Caki2 (cell line): ENCODE measurements at regions not wholly inside any gene's neighbourhood (a gene's known extent, or its start where the extent isn't known, plus 50 kb on each side); places are given as distances from the start of the nearest gene placed in this dataset.

Experiments
- DNase-seq: peaks from one replicate; pipeline ENCODE4 v3.0.0-alpha.2; 2015; ENCODE audit warnings: low read depth
- in situ Hi-C: cut with HindIII; loops from 2 replicates; pipeline ENCODE4 v1.10.0; 2016; ENCODE audit warnings: low sequenced_read_pairs, low pct_unique_long_range_greater_than_20kb, mixed read lengths

GRCh38 chr6:91804981-91805380, 1218.1 kb upstream of the MAP3K7 start:
- in situ Hi-C loops: no loop called here
- no peak for DNase-seq

GRCh38 chr6:91802431-91802830, 1215.6 kb upstream of the MAP3K7 start:
- no peak for DNase-seq
- in situ Hi-C loops: no loop called here

GRCh38 chr6:91796603-91797002, 1209.7 kb upstream of the MAP3K7 start:
- DNase-seq: no peak
- in situ Hi-C loops: no loop called here

DNA sequence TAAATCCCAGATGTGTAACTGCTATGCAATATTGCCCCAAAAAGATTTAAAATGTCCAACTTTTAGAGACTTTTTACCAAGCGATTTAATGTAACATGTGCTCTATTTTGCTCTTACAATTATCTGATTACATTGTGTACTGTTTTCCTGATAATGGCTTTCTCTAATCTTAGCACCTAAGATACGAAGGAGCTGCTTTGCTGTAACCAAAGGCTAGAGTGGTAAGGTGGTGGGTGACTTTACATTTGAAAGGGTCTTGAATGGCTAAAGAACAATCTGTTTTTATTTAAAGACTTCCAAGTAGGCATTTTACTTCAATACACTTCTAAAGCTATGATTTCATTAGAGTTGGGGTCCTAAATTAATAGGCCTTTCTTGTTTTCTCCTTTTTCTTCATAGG, 1201.6 kb upstream of the MAP3K7 start:
- in situ Hi-C loops: no loop called here
- DNase-seq: no peak

DNA sequence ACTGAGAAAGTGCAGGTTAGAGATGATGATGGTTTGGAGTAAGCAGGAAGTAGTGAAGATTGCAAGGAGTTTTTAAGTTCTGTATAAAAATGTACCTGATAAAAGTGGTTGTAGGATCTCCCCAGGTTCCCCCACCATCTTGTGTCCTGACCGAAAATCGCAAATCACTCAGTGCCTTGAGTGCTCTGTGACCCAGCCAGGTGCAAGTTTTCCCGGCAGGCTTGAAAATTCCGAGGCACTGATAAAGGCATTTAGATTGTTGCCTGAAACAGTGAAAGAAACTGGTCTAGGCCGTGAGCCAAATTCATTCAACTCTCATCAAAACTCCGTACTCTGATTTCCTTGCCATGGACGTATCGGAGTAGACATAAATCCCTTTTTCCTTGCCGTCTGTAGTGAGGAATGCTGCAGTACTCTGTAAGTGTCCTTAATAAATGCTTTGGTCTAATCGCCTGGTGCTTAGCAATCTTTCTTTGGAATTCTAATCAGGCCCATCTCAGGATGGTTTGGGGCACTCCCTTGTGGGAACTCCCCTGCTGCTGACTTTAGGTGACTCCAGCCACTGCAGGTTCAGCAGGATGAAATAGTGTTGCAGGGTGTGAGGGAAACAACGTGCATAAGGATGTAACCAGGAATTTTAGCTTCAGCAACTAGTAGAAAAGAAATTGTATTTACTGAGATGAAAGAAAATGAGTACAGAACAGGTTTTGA, 1199.8 kb upstream of the MAP3K7 start:
- in situ Hi-C loops: no loop called here
- no peak for DNase-seq

GRCh38 chr6:91782802-91783201, 1195.9 kb upstream of the MAP3K7 start:
- DNase-seq: no peak
- in situ Hi-C loops: no loop called here

- DNase-seq: no peak
- in situ Hi-C loops: no loop called here
These were observed 1195.1 kb upstream of the MAP3K7 start for GRCh38 chr6:91781946-91782345.

DNA sequence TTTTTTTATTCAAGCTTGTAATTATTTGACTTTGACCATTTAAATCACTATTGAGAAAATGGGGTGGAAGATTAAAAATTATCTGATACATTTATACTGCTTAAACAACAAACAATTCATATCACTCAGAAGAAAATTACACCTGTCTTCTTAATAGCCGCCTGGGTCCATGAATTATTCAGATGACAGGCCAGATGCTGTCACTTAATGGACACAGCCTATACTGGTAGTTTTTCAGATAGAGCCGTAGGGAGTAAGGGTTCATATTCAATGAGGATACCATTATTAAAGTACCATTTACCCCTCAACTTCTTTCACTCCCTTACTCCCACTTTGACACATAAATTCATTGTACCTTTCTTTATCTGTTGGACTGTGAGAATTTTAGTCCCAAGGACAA, 1193.4 kb upstream of the MAP3K7 start:
- in situ Hi-C loops: no loop called here
- DNase-seq: no peak

GRCh38 chr6:91761621-91762020, 1174.7 kb upstream of the MAP3K7 start:
- DNase-seq: peak; percentile 2
- in situ Hi-C loops: no loop called here

DNA sequence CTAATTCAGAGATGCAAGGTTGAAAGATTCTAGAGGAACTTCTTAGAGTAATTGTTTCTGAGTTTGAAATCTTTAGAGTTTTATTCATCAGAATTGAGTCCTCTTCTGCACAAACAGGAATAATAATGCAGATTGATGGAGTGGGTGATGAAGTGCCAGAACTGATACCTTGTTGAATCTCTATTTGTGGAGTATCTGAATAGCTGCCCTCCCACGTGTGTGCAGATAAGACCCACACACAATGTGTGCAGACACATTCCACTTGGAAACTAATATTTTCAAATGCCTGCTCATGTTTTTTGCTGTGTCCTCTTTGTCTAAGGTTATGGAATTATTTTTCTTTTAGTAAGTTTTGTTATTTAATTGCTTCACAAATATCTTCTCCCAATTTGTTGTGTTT, 1167.8 kb upstream of the MAP3K7 start:
- in situ Hi-C loops: no loop called here
- DNase-seq: no peak

GRCh38 chr6:91751526-91751925, 1164.7 kb upstream of the MAP3K7 start:
- in situ Hi-C loops: no loop called here
- DNase-seq: no peak

GRCh38 chr6:91744566-91744965, 1157.7 kb upstream of the MAP3K7 start:
- no peak for DNase-seq
- in situ Hi-C loops: no loop called here

- no peak for DNase-seq
- in situ Hi-C loops: no loop called here
These were observed 1156.9 kb upstream of the MAP3K7 start for GRCh38 chr6:91743756-91744155.

DNA sequence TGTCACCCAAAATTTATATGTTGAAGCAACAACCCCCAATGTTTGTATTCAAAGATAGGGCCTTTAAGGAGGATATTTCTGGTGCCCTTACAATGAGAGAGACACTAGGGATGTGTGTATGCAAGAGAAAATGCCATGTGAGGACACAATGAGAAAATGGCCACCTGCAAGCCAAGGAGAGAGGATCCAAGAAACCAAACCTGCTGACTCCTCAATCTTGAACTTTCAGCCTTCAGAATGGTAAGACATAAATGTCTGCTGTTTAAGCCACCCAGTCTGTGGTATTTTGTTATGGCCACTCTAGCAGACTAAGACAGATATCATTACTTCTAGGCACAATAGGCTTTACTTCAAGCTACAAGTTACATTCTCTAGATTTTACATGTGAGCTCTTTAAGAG, 1145.1 kb upstream of the MAP3K7 start:
- DNase-seq: no peak
- in situ Hi-C loops: no loop called here

DNA sequence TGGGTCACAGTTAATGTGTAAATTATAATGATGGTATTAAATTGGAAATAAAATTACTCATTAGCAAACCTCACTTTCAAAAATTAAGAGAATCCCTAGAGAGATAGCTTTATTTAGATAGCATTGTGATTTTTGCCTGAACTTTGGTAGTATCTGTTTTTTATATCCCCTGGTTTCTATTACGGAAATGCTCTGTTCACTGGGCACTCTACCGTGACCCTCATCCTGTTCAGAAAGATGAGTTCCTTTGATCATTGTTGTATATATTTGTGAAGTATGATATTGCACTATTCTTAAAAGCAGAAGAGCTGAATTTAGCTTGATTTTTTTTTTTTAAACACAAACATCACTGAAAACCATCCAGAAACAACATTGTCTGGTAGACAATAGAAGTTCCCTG, 1143.8 kb upstream of the MAP3K7 start:
- in situ Hi-C loops: no loop called here
- DNase-seq: no peak

DNA sequence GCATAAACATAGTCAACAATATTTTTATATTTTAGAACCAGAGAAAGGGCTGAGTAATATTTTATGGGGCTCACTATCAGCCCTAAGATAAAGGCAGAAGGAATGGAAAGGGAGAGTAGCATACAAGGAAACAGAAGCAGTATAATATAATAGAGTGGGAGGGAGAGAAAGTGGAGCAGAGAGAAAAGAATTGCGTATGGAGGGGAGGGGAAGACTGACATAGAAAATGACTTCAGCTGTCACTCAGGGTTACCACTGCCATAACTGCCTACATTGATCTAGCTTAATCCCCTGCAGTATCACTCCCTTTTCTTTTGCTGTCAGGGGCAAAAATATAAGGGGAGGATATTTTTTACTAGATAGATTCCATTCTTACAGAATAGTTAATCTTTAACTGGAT, 1133.5 kb upstream of the MAP3K7 start:
- DNase-seq: peak; percentile 9
- in situ Hi-C loops: no loop called here

GRCh38 chr6:91719414-91719813, 1132.5 kb upstream of the MAP3K7 start:
- no peak for DNase-seq
- in situ Hi-C loops: no loop called here

DNA sequence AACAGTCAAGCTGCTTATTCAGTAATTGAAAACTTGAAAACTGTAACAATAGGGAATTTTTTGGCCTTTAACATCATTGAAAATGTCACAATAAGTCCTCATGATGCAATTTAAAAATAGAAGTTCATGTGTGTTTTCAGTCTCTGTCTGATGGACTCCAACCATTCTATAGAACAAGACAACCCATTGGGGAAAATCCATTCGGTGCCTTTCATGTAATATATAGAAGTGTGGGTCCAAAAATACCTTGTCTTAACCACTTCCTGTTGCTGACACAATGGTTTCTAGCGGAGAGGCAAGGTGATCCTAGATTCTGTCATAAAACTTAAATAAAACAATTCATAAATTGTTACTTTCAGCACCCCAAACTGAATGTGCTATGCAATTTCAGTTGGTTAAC, 1131.3 kb upstream of the MAP3K7 start:
- DNase-seq: no peak
- in situ Hi-C loops: no loop called here

DNA sequence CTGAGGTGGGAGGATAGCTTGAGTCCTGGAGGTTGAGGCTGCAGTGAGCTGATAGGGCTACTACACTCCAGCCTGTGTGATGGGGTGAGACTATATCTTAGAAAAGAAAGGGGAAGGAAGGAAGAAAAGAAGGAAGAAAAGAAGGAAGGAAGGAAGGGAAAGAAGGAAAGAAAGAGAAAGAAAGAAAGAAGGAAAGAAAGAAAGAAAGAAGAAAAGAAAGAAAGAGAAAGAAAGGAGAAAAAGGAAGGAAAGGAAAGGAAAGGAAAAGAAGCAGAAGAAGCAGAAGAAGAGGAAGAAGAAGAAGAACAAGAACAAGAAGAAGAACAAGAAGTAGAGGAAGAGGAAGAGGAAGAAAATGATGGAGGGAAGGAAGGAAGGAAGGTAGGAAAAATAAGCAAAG, 1130.2 kb upstream of the MAP3K7 start:
- in situ Hi-C loops: no loop called here
- no peak for DNase-seq

- DNase-seq: no peak
- in situ Hi-C loops: no loop called here
These were observed 1129.5 kb upstream of the MAP3K7 start for GRCh38 chr6:91716361-91716760.
